HG03159 (cell line): ENCODE measurements at regions not wholly inside any gene's neighbourhood (a gene's known extent, or its start where the extent isn't known, plus 50 kb on each side); places are given as distances from the start of the nearest gene placed in this dataset.

ENCODE experiments used
- ATAC-seq: cut with Tn5 transposase; IDR thresholded peaks from one replicate; pipeline ENCODE4 v1.9.1; 2021; ENCODE audit warnings: mild to moderate bottlenecking, moderate library complexity; ENCODE audit not compliant: unreplicated experiment

DNA sequence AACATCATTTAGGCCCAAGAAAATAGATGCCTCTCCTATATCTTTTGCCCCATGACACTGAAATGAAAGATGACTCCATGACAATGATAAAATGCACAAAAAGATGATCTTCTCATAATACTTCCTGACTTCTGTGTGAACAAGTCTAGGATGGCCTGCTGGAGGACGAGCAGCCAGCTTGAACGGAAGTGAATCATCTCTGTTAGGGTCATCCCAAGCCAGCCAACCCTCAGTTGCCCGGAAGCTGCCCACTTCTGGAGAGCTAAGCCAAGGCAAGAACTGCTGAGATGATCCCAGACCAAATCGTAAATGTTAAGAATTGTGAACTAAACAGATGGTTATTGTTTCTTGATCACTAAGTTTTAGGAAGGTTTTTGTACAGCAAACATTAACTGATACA, 249.7 kb upstream of the HS3ST5 start:
- no peak for ATAC-seq

GRCh38 chr6:114588726-114589125, 245.9 kb upstream of the HS3ST5 start:
- no peak for ATAC-seq

GRCh38 chr6:114586298-114586697, 243.5 kb upstream of the HS3ST5 start:
- ATAC-seq, result no peak

DNA sequence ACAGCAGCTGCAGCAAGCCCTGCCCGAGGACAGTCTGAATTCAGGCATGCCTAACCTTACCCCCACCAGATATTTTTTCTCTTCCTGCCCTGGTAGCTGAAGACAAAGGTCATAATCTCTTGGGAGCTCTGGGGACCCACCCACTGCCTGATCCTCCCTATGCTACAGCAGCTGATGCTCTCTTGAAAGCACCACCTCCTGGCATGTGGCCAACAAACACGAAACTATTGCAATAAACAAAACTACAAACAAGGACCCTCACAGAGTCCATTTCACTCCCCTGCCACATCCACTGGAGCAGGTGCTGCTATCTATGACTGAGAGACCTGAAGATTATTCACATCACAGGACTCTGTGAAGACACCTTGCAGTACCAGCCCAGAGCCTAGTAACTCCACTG, 238.5 kb upstream of the HS3ST5 start:
- no peak for ATAC-seq

GRCh38 chr6:114580882-114581281, 238.1 kb upstream of the HS3ST5 start:
- no peak for ATAC-seq

DNA sequence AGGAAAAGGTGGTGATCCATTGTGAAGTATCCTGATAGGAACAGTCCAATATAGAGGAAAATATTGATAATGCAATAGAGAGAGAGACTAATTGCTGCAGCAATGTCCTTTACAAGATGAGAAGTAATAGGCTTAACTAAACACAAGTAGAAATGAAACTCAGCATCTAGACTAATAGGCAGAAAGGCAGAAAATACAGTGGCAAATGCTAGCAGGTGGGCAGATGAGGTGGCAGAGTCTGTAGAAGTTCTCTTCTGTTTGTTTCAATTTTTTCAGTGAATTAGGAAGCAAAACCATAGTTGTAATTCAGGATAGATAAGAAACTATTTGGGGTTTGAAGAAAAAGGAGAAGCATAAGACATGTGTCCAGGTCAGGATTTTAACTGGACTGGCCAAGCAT, 236.7 kb upstream of the HS3ST5 start:
- no peak for ATAC-seq

DNA sequence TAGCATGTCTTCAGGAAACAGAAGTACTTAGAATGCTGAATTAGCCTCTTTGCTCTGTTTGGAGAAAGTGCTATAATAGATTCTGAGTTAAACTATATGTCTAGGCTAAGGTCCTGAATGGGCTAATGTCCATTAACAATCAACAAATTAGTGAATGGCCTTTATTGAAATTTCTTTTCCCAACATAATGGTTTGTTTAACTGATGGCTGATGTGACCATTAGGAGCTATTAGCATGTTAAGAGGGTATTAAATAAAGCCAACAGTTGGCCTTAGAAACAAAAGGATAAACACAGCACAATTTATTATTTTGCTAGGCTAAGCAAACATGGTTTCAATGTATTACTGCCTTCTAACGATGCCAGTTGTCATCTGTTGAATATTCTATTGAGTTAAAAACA, 234.3 kb upstream of the HS3ST5 start:
- no peak for ATAC-seq

GRCh38 chr6:114576330-114576729, 233.5 kb upstream of the HS3ST5 start:
- ATAC-seq, result no peak

- no peak for ATAC-seq
Observed at GRCh38 chr6:114569669-114570068, 226.8 kb upstream of the HS3ST5 start.

DNA sequence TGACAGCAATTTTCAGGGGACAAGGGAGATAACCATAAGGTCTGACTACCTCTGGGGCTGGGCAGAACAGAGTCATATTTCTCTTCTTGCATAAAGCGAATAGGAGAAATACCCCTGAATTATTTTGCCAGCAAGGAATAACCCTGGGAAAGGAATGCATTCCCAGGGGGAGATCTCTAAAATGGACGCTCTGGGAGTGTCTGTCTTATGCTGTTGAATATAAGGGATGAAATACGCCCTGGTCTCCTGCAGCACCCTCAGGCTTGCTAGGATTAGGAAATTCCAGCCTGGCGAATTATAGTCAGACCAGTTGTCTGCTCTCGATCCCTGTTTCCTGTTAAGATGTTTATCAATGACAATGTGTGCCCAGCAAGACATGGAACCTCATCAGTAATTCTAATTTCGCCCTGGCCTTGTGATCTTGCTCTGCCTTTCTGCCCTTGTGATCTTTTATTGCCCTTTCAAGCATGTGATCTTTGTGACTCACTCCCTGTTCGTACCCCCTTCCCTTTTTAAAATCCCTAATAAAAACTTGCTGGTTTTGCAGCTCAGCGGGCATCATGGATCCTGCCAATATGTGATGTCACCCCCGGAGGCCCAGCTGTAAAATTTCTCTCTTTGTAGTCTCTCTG, 221.6 kb upstream of the HS3ST5 start:
- ATAC-seq, result no peak

DNA sequence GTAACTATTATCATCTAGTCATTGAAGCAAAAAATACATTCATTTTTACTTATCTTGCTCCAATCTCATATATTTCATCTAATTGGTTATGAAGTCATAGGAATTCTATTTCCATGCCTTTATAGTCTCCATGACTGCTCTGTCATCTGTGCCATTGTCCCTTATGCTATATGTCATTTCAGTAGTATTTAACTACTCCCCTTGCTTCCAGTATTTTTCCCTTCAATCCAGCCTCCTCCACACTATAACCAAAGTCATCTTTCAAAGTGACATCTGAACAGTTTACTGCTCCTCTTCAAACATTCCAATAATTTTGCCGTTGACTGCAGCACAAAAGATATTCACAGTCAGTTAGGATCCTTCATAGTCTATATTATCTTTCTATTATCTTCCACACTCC, 216.6 kb upstream of the HS3ST5 start:
- ATAC-seq, result no peak

GRCh38 chr6:114558153-114558552, 215.3 kb upstream of the HS3ST5 start:
- ATAC-seq, result no peak

DNA sequence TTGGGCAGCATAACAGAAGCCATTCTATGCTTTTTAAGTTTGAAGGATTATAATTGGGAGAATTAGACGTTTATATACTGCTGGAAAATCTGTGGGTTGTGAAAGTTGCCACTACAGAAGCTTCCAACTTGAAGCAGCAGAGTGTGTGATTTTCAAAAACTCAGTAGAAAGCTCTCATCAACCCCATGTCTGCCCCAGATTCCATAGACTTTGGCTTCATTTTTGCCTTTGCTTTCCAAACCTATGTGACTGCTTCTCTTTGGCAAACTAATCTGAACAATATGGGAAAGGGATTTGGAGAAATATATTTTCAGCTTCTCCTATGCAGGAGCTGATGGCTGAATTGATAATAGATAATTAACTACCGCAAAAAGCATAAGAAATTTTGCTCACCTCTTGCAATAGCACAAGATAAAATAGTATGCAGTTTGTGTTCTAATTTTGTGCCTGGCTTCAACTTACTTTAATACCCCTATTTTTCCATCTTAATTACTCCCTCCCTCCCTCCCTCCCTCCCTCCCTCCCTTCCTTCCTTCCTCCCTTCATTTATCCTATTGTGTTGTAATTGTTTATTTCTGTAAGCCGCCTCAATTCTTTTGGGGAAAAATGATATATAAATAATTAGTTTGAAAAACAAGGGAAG, 214.1 kb upstream of the HS3ST5 start:
- no peak for ATAC-seq

DNA sequence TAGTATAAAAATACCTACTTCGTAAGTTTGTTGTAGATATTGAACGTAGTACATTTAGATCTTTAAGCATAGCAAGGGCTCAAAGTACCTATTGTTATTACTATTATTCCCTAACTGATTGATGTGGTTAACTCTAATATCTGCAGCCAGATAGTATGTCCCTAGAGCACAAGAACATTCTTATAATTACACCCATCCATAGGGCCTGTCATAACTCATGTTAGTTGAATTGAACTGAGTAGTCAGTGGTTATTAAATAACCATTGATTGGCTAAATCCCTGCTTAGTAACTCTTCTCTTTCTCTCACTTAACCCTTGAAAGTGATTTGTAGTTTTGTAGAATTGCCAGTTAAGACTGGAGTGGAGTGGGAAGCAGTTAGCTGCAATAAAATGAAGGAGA, 207.5 kb upstream of the HS3ST5 start:
- ATAC-seq, result no peak

DNA sequence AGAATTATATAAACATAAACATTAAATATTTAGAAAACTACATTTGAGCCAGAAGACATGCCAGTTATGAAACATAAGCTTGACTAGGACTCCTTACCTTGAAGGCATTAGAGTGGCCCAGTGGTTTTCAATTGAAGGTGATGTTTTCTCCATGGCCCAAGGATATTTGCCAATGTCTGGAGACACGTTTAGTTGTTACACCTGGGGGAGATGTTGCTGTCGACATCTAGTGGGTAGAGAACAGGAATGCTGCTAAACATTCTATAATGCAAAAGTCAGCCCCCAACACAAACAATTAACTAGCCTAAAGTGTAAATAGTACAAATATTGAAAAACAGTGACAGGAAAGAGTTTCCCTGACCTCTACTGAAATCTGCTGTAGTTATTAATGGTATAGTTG, 200.9 kb upstream of the HS3ST5 start:
- ATAC-seq, result no peak

DNA sequence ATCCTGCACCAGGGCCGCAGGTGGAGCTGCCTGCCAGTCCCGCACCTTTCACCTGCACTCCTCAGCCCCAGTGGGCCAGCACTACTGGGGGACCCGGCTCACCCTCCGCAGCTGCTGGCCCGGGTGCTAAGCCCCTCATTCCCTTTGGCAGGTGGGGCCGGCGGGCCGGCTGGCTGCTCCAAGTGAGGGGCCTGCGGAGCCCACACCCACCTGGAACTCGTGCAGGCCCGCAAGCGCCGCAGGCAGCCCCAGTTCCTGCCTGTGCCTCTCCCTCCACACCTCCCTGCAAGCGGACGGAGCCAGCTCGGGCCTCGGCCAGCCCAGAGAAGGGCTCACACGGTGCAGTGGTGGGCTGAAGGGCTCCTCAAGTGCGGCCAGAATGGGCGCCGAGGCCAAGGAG, 199.0 kb upstream of the HS3ST5 start:
- no peak for ATAC-seq

GRCh38 chr6:114537977-114538376, 195.2 kb upstream of the HS3ST5 start:
- no peak for ATAC-seq

- ATAC-seq, result no peak
Observed at GRCh38 chr6:114534813-114535212, 192.0 kb upstream of the HS3ST5 start.

DNA sequence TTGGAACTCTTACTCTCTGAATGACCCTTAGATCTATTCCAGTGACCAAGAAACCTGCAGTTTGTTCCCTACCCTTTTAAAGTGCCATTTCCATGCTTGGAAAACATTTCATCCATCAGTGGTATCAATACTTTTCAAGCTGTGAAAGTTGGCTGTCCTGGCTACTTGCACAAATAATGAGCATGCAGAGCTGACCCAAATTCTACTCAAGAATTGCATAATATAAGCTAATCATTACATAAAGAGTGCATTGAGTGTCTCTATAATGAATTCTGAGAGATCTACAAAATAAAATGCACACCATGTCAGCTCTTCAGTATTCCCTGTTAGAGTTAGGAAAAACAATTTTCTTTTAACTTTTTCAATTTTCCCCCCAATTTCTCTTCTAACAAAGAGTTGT, 181.3 kb upstream of the HS3ST5 start:
- ATAC-seq, result no peak

DNA sequence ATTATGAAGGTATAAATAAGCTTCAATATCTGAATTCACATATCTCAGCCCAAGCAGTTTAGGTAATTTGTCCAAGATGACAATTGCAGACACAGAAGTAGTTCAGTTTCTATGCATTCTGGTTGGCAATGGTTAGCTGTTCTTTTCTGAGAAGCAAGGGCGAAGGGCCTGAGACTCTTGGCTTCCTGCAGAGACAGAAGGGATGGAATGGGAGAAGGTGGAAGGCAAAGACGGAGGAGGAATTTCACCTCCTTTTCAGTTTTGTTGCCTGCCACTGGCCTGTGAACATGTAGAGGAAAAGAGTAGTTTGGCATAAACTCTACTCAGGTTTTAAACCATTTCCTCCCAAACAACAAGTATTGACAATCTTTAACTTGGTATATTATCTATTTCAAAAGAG, 180.7 kb upstream of the HS3ST5 start:
- no peak for ATAC-seq

DNA sequence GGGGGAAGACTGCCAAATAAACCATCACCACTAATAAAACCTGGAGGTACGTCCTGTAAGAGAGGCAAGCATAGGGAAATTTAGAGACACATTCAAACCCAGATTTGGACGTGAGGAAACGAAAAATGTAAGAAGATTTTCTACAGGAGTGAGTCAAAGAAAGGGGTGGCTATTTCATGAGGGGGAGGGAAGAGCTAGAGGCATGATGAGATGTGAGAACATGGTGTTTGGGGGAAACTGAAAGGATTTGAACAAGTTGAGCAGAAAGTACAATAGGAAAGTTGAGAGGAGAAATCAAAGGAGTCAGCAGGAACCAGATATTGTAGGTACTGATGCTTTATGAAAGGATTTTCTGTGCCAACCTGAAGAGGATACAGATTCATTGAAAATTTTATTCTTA, 179.1 kb upstream of the HS3ST5 start:
- no peak for ATAC-seq

GRCh38 chr6:114520976-114521375, 178.2 kb upstream of the HS3ST5 start:
- ATAC-seq, result no peak

GRCh38 chr6:114514170-114514569, 171.3 kb upstream of the HS3ST5 start:
- no peak for ATAC-seq
